ENCODE measurements at regions not wholly inside any gene's neighbourhood (a gene's known extent, or its start where the extent isn't known, plus 50 kb on each side); places are given as distances from the start of the nearest gene placed in this dataset.

GRCh38 chr2:4122726-4123125 lies 419.4 kb downstream of the DCDC2C start:
- no peak for TF ChIP-seq CTCF (IDR thresholded peaks at IDR 0.05; ENCODE audit: poor library complexity, severe bottlenecking)
- H3K4me3 ChIP-seq (ENCODE audit: severe bottlenecking), result no peak overlapping the region
- H3K27ac ChIP-seq (ENCODE audit: poor library complexity, severe bottlenecking), result no peak overlapping the region
- H3K4me1 ChIP-seq (ENCODE audit: insufficient read depth, poor library complexity, severe bottlenecking), result no peaks in the 10 kb centered on the region
- DNase-seq (ENCODE audit: low spot score), result no peak
- H3K9me3 ChIP-seq (ENCODE audit: severe bottlenecking), result no peaks in the 10 kb centered on the region
- no peak for ATAC-seq (ENCODE audit: low read depth)
- H3K36me3 ChIP-seq (ENCODE audit: low read depth), result no peaks in the 10 kb centered on the region
- H3K27me3 ChIP-seq (ENCODE audit: insufficient read depth, poor library complexity, severe bottlenecking), result no peaks in the 10 kb centered on the region

GRCh38 chr2:4130651-4131050 lies 427.3 kb downstream of the DCDC2C start:
- ATAC-seq (ENCODE audit: low read depth) (no peak), DNase-seq (ENCODE audit: low spot score) (no peak)
- no peaks in the 10 kb centered on the region for H3K4me1 ChIP-seq (ENCODE audit: insufficient read depth, poor library complexity, severe bottlenecking)
- H3K27me3 ChIP-seq (ENCODE audit: insufficient read depth, poor library complexity, severe bottlenecking), result no peaks in the 10 kb centered on the region
- no peak overlapping the region for H3K27ac ChIP-seq (ENCODE audit: poor library complexity, severe bottlenecking)
- no peaks in the 10 kb centered on the region for H3K36me3 ChIP-seq (ENCODE audit: low read depth)
- H3K4me3 ChIP-seq (ENCODE audit: severe bottlenecking), result no peak overlapping the region
- no peak for TF ChIP-seq CTCF (IDR thresholded peaks at IDR 0.05; ENCODE audit: poor library complexity, severe bottlenecking)
- peaks cover 3% of the 10 kb centered on the region for H3K9me3 ChIP-seq (ENCODE audit: severe bottlenecking)

GRCh38 chr2:4134551-4135550 lies 431.5 kb downstream of the DCDC2C start:
- H3K36me3 ChIP-seq (ENCODE audit: low read depth), result no peaks in the 10 kb centered on the region
- peaks cover 3% of the 10 kb centered on the region for H3K9me3 ChIP-seq (ENCODE audit: severe bottlenecking)
- DNase-seq (ENCODE audit: low spot score) (no peak), ATAC-seq (ENCODE audit: low read depth) (no peak)
- no peak for TF ChIP-seq CTCF (IDR thresholded peaks at IDR 0.05; ENCODE audit: poor library complexity, severe bottlenecking)
- no peak overlapping the region for H3K27ac ChIP-seq (ENCODE audit: poor library complexity, severe bottlenecking)
- no peak overlapping the region for H3K4me3 ChIP-seq (ENCODE audit: severe bottlenecking)
- no peaks in the 10 kb centered on the region for H3K4me1 ChIP-seq (ENCODE audit: insufficient read depth, poor library complexity, severe bottlenecking)
- H3K27me3 ChIP-seq (ENCODE audit: insufficient read depth, poor library complexity, severe bottlenecking), result no peaks in the 10 kb centered on the region

- H3K4me3 ChIP-seq (ENCODE audit: severe bottlenecking), result no peak overlapping the region
Measured at GRCh38 chr2:4135765-4136164, 432.4 kb downstream of the DCDC2C start.

More at GRCh38 chr2:4135765-4136164, 432.4 kb downstream of the DCDC2C start:
- Histone ChIP-seq H3K27ac (ENCODE audit: poor library complexity, severe bottlenecking) (no peak overlapping the region), H3K4me1 (ENCODE audit: insufficient read depth, poor library complexity, severe bottlenecking) (no peaks in the 10 kb centered on the region), H3K27me3 (ENCODE audit: insufficient read depth, poor library complexity, severe bottlenecking) (no peaks in the 10 kb centered on the region), H3K36me3 (ENCODE audit: low read depth) (no peaks in the 10 kb centered on the region), H3K9me3 (ENCODE audit: severe bottlenecking) (no peaks in the 10 kb centered on the region)
- no peak for TF ChIP-seq CTCF (IDR thresholded peaks at IDR 0.05; ENCODE audit: poor library complexity, severe bottlenecking)
- no peak for DNase-seq (ENCODE audit: low spot score)
- ATAC-seq (ENCODE audit: low read depth), result no peak
